K562 (cell line): ENCODE measurements at regions not wholly inside any gene's neighbourhood (a gene's known extent, or its start where the extent isn't known, plus 50 kb on each side); places are given as distances from the start of the nearest gene placed in this dataset.

Experiments used
- CBFA2T2 ChIP-seq: fragments of 450-650 bp; conservative IDR thresholded peaks from 2 replicates; pipeline ENCODE4 v1.6.1; 2017; ENCODE audit warnings: mild to moderate bottlenecking
- JUN ChIP-seq, 2 experiments: sonication (generic) in 1 of 2; formaldehyde crosslinking in 1 of 2; IDR thresholded peaks; 2 replicates each; pipeline versions ENCODE4 v1.6.1 to v1.8.0; 2012 to 2022; ENCODE audit warnings: borderline replicate concordance in 2 of 2, mild to moderate bottlenecking in 2 of 2, improper control_type of control experiment in 1 of 2, low read depth in 1 of 2, low read length in 1 of 2, missing genetic modification reagents in 1 of 2
- POLR2AphosphoS5 ChIP-seq: IDR thresholded peaks from 2 replicates; pipeline ENCODE4 v1.6.1; 2011; ENCODE audit warnings: mild to moderate bottlenecking, low read depth, low read length, moderate library complexity; ENCODE audit not compliant: control insufficient read depth, insufficient read depth
- SOX6 ChIP-seq: fragments of 450-650 bp; IDR thresholded peaks from 2 replicates; pipeline ENCODE4 v1.6.1; 2014; ENCODE audit warnings: mild to moderate bottlenecking
- ZNF143 ChIP-seq: sonication (generic); formaldehyde crosslinking; IDR thresholded peaks from 2 replicates; pipeline ENCODE4 v1.9.0; 2022; ENCODE audit warnings: mild to moderate bottlenecking, missing genetic modification reagents
- ZNF174 ChIP-seq: fragments of 250-450 bp; sonication (Bioruptor Pico); IDR thresholded peaks from 2 replicates; pipeline ENCODE4 v1.4.0; 2020; ENCODE audit warnings: mild to moderate bottlenecking
- TF ChIP-seq, protein P1 (sequence below): fragments of 200-600 bp; sonication (generic); IDR thresholded peaks from one replicate; pipeline ENCODE4 v1.6.1; 2012; ENCODE audit warnings: mild to moderate bottlenecking, low read depth, low read length, inconsistent platforms

DNA sequence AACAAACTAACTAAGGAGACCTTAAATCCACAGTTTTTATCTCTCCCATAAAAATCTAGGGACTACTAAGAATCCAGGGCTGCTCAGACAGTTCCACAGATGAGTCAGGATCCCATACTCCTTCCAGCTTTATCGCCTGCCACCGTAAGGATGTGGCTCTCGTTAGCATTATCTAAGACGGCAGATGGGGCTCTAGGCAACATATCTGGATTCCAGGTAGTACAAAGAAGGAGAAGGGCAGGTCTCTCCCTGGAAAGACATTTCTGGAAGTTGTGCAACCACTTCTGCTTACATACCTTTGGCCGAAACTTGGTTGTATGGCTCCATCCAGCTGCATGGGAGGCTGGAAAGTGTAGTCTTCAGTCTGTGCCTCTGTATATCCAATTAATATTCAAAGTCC, 149.4 kb downstream of the SP3 start (continued):
- TF ChIP-seq, protein P1, sequence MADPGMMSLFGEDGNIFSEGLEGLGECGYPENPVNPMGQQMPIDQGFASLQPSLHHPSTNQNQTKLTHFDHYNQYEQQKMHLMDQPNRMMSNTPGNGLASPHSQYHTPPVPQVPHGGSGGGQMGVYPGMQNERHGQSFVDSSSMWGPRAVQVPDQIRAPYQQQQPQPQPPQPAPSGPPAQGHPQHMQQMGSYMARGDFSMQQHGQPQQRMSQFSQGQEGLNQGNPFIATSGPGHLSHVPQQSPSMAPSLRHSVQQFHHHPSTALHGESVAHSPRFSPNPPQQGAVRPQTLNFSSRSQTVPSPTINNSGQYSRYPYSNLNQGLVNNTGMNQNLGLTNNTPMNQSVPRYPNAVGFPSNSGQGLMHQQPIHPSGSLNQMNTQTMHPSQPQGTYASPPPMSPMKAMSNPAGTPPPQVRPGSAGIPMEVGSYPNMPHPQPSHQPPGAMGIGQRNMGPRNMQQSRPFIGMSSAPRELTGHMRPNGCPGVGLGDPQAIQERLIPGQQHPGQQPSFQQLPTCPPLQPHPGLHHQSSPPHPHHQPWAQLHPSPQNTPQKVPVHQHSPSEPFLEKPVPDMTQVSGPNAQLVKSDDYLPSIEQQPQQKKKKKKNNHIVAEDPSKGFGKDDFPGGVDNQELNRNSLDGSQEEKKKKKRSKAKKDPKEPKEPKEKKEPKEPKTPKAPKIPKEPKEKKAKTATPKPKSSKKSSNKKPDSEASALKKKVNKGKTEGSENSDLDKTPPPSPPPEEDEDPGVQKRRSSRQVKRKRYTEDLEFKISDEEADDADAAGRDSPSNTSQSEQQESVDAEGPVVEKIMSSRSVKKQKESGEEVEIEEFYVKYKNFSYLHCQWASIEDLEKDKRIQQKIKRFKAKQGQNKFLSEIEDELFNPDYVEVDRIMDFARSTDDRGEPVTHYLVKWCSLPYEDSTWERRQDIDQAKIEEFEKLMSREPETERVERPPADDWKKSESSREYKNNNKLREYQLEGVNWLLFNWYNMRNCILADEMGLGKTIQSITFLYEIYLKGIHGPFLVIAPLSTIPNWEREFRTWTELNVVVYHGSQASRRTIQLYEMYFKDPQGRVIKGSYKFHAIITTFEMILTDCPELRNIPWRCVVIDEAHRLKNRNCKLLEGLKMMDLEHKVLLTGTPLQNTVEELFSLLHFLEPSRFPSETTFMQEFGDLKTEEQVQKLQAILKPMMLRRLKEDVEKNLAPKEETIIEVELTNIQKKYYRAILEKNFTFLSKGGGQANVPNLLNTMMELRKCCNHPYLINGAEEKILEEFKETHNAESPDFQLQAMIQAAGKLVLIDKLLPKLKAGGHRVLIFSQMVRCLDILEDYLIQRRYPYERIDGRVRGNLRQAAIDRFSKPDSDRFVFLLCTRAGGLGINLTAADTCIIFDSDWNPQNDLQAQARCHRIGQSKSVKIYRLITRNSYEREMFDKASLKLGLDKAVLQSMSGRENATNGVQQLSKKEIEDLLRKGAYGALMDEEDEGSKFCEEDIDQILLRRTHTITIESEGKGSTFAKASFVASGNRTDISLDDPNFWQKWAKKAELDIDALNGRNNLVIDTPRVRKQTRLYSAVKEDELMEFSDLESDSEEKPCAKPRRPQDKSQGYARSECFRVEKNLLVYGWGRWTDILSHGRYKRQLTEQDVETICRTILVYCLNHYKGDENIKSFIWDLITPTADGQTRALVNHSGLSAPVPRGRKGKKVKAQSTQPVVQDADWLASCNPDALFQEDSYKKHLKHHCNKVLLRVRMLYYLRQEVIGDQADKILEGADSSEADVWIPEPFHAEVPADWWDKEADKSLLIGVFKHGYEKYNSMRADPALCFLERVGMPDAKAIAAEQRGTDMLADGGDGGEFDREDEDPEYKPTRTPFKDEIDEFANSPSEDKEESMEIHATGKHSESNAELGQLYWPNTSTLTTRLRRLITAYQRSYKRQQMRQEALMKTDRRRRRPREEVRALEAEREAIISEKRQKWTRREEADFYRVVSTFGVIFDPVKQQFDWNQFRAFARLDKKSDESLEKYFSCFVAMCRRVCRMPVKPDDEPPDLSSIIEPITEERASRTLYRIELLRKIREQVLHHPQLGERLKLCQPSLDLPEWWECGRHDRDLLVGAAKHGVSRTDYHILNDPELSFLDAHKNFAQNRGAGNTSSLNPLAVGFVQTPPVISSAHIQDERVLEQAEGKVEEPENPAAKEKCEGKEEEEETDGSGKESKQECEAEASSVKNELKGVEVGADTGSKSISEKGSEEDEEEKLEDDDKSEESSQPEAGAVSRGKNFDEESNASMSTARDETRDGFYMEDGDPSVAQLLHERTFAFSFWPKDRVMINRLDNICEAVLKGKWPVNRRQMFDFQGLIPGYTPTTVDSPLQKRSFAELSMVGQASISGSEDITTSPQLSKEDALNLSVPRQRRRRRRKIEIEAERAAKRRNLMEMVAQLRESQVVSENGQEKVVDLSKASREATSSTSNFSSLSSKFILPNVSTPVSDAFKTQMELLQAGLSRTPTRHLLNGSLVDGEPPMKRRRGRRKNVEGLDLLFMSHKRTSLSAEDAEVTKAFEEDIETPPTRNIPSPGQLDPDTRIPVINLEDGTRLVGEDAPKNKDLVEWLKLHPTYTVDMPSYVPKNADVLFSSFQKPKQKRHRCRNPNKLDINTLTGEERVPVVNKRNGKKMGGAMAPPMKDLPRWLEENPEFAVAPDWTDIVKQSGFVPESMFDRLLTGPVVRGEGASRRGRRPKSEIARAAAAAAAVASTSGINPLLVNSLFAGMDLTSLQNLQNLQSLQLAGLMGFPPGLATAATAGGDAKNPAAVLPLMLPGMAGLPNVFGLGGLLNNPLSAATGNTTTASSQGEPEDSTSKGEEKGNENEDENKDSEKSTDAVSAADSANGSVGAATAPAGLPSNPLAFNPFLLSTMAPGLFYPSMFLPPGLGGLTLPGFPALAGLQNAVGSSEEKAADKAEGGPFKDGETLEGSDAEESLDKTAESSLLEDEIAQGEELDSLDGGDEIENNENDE: no peak
- TF ChIP-seq CBFA2T2 (peak; percentile 74), ZNF174 (CRISPR knock-in tag) (no peak), POLR2AphosphoS5 (0 out of 2 replicates have a peak, but pooled peaks have one; percentile 33), JUN (IDR thresholded peaks at IDR 0.05; ENCODE audit: borderline replicate concordance, low read depth, low read length) (0 out of 2 replicates have a peak, but pooled peaks have one; percentile 33), JUN (CRISPR knock-in tag; IDR thresholded peaks at IDR 0.05; ENCODE audit: borderline replicate concordance) (no peak), SOX6 (peak; percentile 57; the same call in 1 of the 2 replicates), ZNF143 (CRISPR knock-in tag) (no peak)
